ENCODE measurements at regions not wholly inside any gene's neighbourhood (a gene's known extent, or its start where the extent isn't known, plus 50 kb on each side); places are given as distances from the start of the nearest gene placed in this dataset.

DNA sequence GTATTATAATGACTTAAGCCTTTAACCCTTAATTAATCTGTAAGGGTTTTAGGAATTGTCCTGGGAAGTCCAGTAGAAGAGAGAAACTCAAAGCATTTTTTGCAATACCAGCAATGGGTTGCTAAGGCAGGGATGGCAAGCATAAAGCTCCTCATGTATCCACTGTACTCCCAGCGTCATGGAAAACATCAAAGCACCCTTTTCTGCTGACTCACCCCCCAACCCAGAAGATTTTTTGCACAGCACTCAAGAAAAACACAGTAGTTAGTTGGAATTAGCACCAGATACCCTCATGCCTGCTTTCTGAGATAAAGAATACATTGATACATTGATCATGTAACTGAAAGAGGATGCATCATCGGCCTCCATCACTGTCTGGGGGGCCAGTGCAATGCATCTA lies 199.1 kb upstream of the CNOT2 start:
- no peaks in the 10 kb centered on the region for H3K9me3 ChIP-seq
- no peak overlapping the region for H3K4me3 ChIP-seq
- ATAC-seq (no peak), DNase-seq (no peak)
- H3K36me3 ChIP-seq: no peaks in the 10 kb centered on the region
- no peaks in the 10 kb centered on the region for H3K27me3 ChIP-seq
- H3K27ac ChIP-seq: no peak overlapping the region
- no peaks in the 10 kb centered on the region for H3K4me1 ChIP-seq
- intact Hi-C loops (cut with DNase I): no loop called here
- no peak for TF ChIP-seq CTCF (IDR thresholded peaks at IDR 0.05)

DNA sequence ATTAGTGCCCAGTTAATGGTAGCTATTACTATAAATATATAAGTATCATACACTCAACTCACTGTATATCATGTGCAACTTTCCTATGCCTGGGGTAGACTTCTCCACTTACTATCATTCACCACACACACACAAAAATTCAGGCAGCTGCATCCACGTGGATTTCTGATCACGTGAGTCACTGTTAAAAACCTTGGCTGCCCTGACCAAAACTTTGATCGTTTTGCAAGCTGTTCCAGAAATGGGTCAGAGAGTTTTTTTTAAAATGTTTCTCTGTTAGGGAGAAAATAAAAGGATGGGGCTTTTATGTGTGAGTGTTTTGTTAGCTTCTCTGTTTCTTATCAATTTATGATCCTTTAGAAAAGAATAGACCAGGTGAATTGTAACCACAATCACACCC lies 198.2 kb upstream of the CNOT2 start:
- no peak for ATAC-seq
- Histone ChIP-seq H3K36me3 (no peaks in the 10 kb centered on the region), H3K27ac (no peak overlapping the region), H3K4me1 (peaks cover 0 to 5% of the 10 kb centered on the region in 2 donors), H3K27me3 (no peaks in the 10 kb centered on the region), H3K9me3 (no peaks in the 10 kb centered on the region), H3K4me3 (no peak overlapping the region)
- peak in 2 of 4 donors; percentile 32 to 64 for DNase-seq
- intact Hi-C loops (cut with DNase I): no loop called here
- TF ChIP-seq CTCF (IDR thresholded peaks at IDR 0.05): no peak

- H3K9me3 ChIP-seq: no peaks in the 10 kb centered on the region
- no peak overlapping the region for H3K27ac ChIP-seq
- no peaks in the 10 kb centered on the region for H3K27me3 ChIP-seq
- no peak for TF ChIP-seq CTCF (IDR thresholded peaks at IDR 0.05)
- H3K4me1 ChIP-seq: peaks cover 0 to 6% of the 10 kb centered on the region in 2 donors
- intact Hi-C loops (cut with DNase I): no loop called here
- H3K36me3 ChIP-seq: no peaks in the 10 kb centered on the region
- DNase-seq (no peak), ATAC-seq (no peak)
- H3K4me3 ChIP-seq: no peak overlapping the region
Observed at GRCh38 chr12:70045514-70045913, 197.7 kb upstream of the CNOT2 start.

- no peak for DNase-seq
- Histone ChIP-seq H3K9me3 (no peaks in the 10 kb centered on the region), H3K4me1 (peaks cover 0 to 19% of the 10 kb centered on the region in 2 donors), H3K27ac (no peak overlapping the region), H3K36me3 (no peaks in the 10 kb centered on the region), H3K4me3 (no peak overlapping the region), H3K27me3 (no peaks in the 10 kb centered on the region)
- TF ChIP-seq CTCF (IDR thresholded peaks at IDR 0.05): no peak
- ATAC-seq: no peak
- intact Hi-C loops (cut with DNase I): no loop called here
Observed at GRCh38 chr12:70048521-70049250, 194.5 kb upstream of the CNOT2 start.

DNA sequence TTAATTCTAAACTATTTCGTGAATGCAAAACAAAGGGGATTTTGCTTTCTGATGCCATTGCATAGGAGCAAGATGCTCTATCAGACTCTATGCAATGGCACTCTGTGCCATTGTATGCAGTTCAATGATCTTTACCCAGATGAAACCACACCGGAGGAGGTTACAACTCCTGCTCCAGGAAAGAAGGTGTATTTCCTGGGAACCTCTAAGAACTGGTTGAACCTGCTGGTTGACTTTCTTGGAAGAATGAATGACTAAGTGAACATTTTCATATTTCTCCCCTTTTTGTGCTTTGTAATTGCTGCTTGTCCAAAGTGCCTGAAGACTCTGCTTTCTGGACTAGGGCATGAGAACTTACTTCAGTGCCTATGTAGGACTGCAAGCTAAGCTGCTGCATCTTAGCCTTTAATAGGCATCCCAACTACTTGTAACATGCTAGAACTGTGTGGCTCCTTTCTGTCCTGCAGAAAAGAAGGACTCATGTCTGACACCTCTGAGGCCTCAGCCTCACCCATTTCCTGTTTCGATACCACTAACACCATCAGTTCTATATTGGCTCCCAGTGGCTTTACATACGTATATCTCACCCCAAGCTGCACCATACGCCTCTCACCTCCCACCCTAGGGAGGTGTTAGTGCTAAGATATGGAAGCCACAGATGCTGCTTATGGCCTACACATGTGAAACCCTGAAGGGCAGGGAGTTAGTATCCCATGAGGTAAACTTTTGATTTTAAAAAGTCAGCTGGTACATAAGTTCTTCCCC lies 193.5 kb upstream of the CNOT2 start:
- no peaks in the 10 kb centered on the region for H3K9me3 ChIP-seq
- no peak overlapping the region for H3K4me3 ChIP-seq
- H3K27me3 ChIP-seq: no peaks in the 10 kb centered on the region
- no peaks in the 10 kb centered on the region for H3K36me3 ChIP-seq
- peaks cover 0 to 19% of the 10 kb centered on the region in 2 donors for H3K4me1 ChIP-seq
- intact Hi-C loops (cut with DNase I): no loop called here
- no peak overlapping the region for H3K27ac ChIP-seq
- ATAC-seq (peak; percentile 10), DNase-seq (peak in 1 of 4 donors; percentile 18)
- TF ChIP-seq CTCF (IDR thresholded peaks at IDR 0.05): no peak

All from left lung (tissue), 4 donors.